GM23248 (cell line): ENCODE measurements at regions not wholly inside any gene's neighbourhood (a gene's known extent, or its start where the extent isn't known, plus 50 kb on each side); places are given as distances from the start of the nearest gene placed in this dataset.

ENCODE experiments used
- EZH2 ChIP-seq: fragments of 200-600 bp; sonication (generic); IDR thresholded peaks from 2 replicates; pipeline ENCODE4 v1.6.1; 2018; ENCODE audit warnings: antibody characterized with exemption, mild to moderate bottlenecking; ENCODE audit not compliant: insufficient read depth, poor library complexity, severe bottlenecking
- EZH2phosphoT487 ChIP-seq: fragments of 200-600 bp; sonication (generic); IDR thresholded peaks from 2 replicates; pipeline ENCODE4 v1.6.1; 2018; ENCODE audit warnings: antibody characterized with exemption, moderate library complexity, mild to moderate bottlenecking, low read depth; ENCODE audit not compliant: insufficient read depth

GRCh38 chr11:97614606-97615005 is 1224.8 kb downstream of the JRKL start:
- no peak for TF ChIP-seq EZH2
- TF ChIP-seq EZH2phosphoT487: no peak
